ENCODE measurements at regions not wholly inside any gene's neighbourhood (a gene's known extent, or its start where the extent isn't known, plus 50 kb on each side); places are given as distances from the start of the nearest gene placed in this dataset.

- intact Hi-C loops (cut with DNase I; ENCODE audit: low total_unique reads) = no loop called here
- Histone ChIP-seq H3K4me1 (no peaks in the 10 kb centered on the region), H3K9me3 (no peaks in the 10 kb centered on the region), H3K4me3 (no peak overlapping the region), H3K27me3 (peaks cover 8% of the 10 kb centered on the region), H3K27ac (no peak overlapping the region), H3K36me3 (no peaks in the 10 kb centered on the region)
- TF ChIP-seq, protein P1, sequence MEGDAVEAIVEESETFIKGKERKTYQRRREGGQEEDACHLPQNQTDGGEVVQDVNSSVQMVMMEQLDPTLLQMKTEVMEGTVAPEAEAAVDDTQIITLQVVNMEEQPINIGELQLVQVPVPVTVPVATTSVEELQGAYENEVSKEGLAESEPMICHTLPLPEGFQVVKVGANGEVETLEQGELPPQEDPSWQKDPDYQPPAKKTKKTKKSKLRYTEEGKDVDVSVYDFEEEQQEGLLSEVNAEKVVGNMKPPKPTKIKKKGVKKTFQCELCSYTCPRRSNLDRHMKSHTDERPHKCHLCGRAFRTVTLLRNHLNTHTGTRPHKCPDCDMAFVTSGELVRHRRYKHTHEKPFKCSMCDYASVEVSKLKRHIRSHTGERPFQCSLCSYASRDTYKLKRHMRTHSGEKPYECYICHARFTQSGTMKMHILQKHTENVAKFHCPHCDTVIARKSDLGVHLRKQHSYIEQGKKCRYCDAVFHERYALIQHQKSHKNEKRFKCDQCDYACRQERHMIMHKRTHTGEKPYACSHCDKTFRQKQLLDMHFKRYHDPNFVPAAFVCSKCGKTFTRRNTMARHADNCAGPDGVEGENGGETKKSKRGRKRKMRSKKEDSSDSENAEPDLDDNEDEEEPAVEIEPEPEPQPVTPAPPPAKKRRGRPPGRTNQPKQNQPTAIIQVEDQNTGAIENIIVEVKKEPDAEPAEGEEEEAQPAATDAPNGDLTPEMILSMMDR (IDR thresholded peaks at IDR 0.05) = no peak
- TF ChIP-seq EP300 (IDR thresholded peaks at IDR 0.05; ENCODE audit: low read depth) = no peak
- TF ChIP-seq POLR2A (IDR thresholded peaks at IDR 0.05) = no peak
- no peak for TF ChIP-seq POLR2AphosphoS5 (IDR thresholded peaks at IDR 0.05)
- DNase-seq = no peak
- in situ Hi-C loops (cut with MboI; ENCODE audit: low pct_ligation_motif_present in 1 of 4, low pct_unique_long_range_greater_than_20kb in 1 of 4, low sequenced_read_pairs in 3 of 4) = no loop called here
- 88% methylated on average over 3 of the region's 4 CpGs; no CpG with 5 or more reads in 1 of the 2 donors for WGBS, 2 donors (ENCODE audit: low coverage in 1 of 2)
These were observed 499.4 kb downstream of the NPHP4 start for GRCh38 chr1:5492846-5493245.

- Histone ChIP-seq H3K27ac (no peak overlapping the region), H3K36me3 (no peaks in the 10 kb centered on the region), H3K4me3 (no peak overlapping the region), H3K4me1 (no peaks in the 10 kb centered on the region), H3K9me3 (no peaks in the 10 kb centered on the region), H3K27me3 (peaks cover 4% of the 10 kb centered on the region)
- intact Hi-C loops (cut with DNase I; ENCODE audit: low total_unique reads) = no loop called here
- 39 to 65% methylated on average over 2 to 9 of the region's 9 CpGs for WGBS, 2 donors (ENCODE audit: low coverage in 1 of 2)
- TF ChIP-seq EP300 (IDR thresholded peaks at IDR 0.05; ENCODE audit: low read depth) (no peak), POLR2AphosphoS5 (IDR thresholded peaks at IDR 0.05) (no peak), POLR2A (IDR thresholded peaks at IDR 0.05) (no peak)
- TF ChIP-seq, protein P1 (IDR thresholded peaks at IDR 0.05) = no peak
- in situ Hi-C loops (cut with MboI; ENCODE audit: low pct_ligation_motif_present in 1 of 4, low pct_unique_long_range_greater_than_20kb in 1 of 4, low sequenced_read_pairs in 3 of 4) = no loop called here
- no peak for DNase-seq
These were observed 500.9 kb downstream of the NPHP4 start for GRCh38 chr1:5491207-5491904.

- Histone ChIP-seq H3K9me3 (no peaks in the 10 kb centered on the region), H3K36me3 (no peaks in the 10 kb centered on the region), H3K4me3 (no peak overlapping the region), H3K27me3 (peaks cover 3% of the 10 kb centered on the region), H3K27ac (no peak overlapping the region), H3K4me1 (no peaks in the 10 kb centered on the region)
- TF ChIP-seq, protein P1 (IDR thresholded peaks at IDR 0.05) = no peak
- no peak for TF ChIP-seq EP300 (IDR thresholded peaks at IDR 0.05; ENCODE audit: low read depth)
- no peak for TF ChIP-seq POLR2AphosphoS5 (IDR thresholded peaks at IDR 0.05)
- no peak for TF ChIP-seq POLR2A (IDR thresholded peaks at IDR 0.05)
- no peak for DNase-seq
- WGBS, 2 donors (ENCODE audit: low coverage in 1 of 2) = 40 to 79% methylated on average over 1 to 12 of the region's 12 CpGs
- in situ Hi-C loops (cut with MboI; ENCODE audit: low pct_ligation_motif_present in 1 of 4, low pct_unique_long_range_greater_than_20kb in 1 of 4, low sequenced_read_pairs in 3 of 4) = no loop called here
- intact Hi-C loops (cut with DNase I; ENCODE audit: low total_unique reads) = no loop called here
These were observed 501.6 kb downstream of the NPHP4 start for GRCh38 chr1:5490635-5491034.

DNA sequence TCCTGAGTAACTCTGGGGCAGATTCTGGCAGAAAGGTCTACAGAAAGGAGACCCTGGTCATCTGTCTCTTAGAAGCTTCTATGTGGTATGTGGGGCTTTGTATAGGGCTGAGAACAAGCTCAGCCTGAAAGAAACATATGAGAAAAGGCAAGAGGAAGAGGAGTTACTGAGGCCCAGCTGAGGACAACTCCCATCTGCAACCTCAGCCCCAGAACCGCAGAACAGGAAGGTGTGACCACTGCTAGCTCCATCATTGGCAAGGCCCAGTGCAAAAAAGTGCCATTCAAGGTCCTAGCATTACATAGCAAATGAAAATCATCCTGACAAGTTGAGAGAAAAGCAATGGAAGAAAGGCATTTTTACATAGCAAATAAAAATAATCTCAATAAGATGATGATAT, 503.8 kb downstream of the NPHP4 start:
- TF ChIP-seq POLR2A (IDR thresholded peaks at IDR 0.05) (no peak), EP300 (IDR thresholded peaks at IDR 0.05; ENCODE audit: low read depth) (no peak), POLR2AphosphoS5 (IDR thresholded peaks at IDR 0.05) (no peak)
- TF ChIP-seq, protein P1 (IDR thresholded peaks at IDR 0.05) = no peak
- WGBS, 2 donors (ENCODE audit: low coverage in 1 of 2) = 60 to 64% methylated on average over 1 of the region's 1 CpG
- no peaks in the 10 kb centered on the region for H3K9me3 ChIP-seq
- no peaks in the 10 kb centered on the region for H3K4me1 ChIP-seq
- no peak overlapping the region for H3K4me3 ChIP-seq
- intact Hi-C loops (cut with DNase I; ENCODE audit: low total_unique reads) (no loop called here), in situ Hi-C loops (cut with MboI; ENCODE audit: low pct_ligation_motif_present in 1 of 4, low pct_unique_long_range_greater_than_20kb in 1 of 4, low sequenced_read_pairs in 3 of 4) (no loop called here)
- H3K27ac ChIP-seq = no peak overlapping the region
- H3K36me3 ChIP-seq = no peaks in the 10 kb centered on the region
- H3K27me3 ChIP-seq = peaks cover 3% of the 10 kb centered on the region
- DNase-seq = no peak
